ENCODE measurements at regions not wholly inside any gene's neighbourhood (a gene's known extent, or its start where the extent isn't known, plus 50 kb on each side); places are given as distances from the start of the nearest gene placed in this dataset.
"Not testable (repeated sequence)": the region's sequence is repeated elsewhere in the genome, so short reads cannot be mapped to it uniquely, and the experiment has no call there.

DNA sequence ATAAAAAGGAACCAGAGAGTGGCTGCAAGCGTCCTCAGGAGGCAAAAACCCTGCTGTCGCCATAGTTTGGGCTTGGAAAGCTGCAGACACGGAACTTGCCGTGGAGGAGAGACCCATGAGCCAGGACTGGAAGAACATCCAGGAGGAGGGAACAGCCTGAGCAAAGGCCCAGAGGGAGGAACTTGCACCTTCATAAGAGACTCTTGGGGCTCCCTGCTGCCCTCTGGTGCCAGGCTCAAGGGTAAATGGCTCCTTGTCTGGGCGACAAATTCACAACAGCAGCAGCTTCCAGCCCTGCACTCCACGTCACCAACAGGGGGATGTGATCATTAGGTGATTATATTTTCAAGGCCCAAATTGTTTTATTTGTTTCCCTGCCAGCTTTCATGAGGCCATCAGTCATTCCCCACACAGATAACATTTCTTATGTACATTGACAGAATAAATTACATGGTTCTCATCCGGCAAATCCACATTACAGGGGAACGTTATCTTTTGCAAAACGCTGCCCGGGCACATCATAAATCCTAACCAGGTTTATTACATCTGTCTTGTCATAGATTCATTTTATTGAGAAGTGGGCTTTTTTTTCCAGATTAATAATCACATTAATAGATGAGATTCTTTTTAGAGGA lies 143.0 kb upstream of the GRIK3 start:
- TF ChIP-seq, protein P1, sequence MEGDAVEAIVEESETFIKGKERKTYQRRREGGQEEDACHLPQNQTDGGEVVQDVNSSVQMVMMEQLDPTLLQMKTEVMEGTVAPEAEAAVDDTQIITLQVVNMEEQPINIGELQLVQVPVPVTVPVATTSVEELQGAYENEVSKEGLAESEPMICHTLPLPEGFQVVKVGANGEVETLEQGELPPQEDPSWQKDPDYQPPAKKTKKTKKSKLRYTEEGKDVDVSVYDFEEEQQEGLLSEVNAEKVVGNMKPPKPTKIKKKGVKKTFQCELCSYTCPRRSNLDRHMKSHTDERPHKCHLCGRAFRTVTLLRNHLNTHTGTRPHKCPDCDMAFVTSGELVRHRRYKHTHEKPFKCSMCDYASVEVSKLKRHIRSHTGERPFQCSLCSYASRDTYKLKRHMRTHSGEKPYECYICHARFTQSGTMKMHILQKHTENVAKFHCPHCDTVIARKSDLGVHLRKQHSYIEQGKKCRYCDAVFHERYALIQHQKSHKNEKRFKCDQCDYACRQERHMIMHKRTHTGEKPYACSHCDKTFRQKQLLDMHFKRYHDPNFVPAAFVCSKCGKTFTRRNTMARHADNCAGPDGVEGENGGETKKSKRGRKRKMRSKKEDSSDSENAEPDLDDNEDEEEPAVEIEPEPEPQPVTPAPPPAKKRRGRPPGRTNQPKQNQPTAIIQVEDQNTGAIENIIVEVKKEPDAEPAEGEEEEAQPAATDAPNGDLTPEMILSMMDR (conservative IDR thresholded peaks at IDR 0.05; ENCODE audit: low read depth, low read length) = peak; percentile 35
- no peak for DNase-seq (ENCODE audit: low read depth)
- no peak overlapping the region for H3K4me3 ChIP-seq (ENCODE audit: low read length)

DNA sequence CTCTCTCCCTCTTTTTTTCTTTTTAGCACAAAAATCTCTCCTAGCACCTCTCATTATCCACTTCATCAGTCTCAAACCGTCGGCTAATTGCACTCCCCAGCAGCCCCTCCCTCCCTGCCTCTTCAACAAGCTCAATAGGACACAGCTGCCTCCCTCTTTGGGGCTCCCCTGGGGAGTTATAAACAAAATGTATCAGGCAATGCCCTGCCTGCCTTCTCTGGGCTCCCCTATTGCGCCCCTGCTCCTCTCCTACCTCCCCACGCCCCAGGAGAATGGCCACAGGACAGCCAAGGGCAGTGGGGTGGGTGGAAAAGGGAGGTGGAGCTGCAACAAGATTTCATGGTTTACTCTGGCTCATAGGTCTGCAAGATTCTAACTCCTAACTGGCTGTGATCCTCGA lies 147.1 kb upstream of the GRIK3 start:
- no peak overlapping the region for H3K4me3 ChIP-seq (ENCODE audit: low read length)
- DNase-seq (ENCODE audit: low read depth) = no peak
- TF ChIP-seq, protein P1 (conservative IDR thresholded peaks at IDR 0.05; ENCODE audit: low read depth, low read length) = no peak

DNA sequence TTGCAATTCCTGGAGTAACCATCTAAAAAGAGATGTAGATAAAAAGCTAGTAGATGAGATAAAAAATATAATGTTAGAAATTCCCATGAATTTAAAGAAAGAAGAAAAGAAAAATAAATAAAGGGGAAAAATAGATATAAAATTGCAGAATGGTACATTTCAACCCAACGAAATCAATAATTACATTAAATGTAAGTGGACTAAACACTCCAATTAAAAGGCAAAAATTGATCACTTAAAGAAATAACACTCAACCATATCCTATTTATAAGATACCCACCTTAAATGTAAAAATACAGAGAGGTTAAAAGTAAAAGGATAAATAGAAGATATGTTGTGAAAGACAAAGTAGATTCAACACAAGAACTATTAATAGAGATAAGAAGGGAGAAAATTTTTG lies 150.5 kb upstream of the GRIK3 start:
- no peak overlapping the region for H3K4me3 ChIP-seq (ENCODE audit: low read length)
- TF ChIP-seq, protein P1 (conservative IDR thresholded peaks at IDR 0.05; ENCODE audit: low read depth, low read length) = no peak
- DNase-seq (ENCODE audit: low read depth) = no peak

DNA sequence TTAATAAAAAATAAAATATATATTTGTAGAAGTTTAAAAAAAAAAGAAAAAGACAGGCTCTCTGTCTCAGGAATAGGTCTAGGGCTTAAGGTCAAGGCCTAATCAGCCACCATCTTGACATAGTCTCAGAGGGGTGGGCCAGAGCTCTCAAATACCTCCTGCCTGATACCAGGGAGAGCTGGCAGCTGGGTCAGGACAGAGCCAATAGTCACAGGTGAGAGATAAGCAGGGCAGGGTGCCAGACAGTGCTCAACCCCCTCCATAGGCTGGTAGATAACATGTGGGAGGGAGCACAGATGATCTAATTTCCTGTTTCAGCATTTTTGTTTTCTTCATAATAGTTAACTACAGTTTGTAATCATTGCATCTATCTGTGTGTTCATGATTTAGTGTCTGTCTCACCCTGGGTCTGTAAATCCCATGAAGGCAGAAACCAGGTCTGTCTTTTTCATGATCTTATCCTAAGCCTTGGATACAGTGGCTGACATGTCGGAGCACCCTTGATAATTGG lies 152.0 kb upstream of the GRIK3 start:
- TF ChIP-seq, protein P1 (conservative IDR thresholded peaks at IDR 0.05; ENCODE audit: low read depth, low read length) = no peak
- DNase-seq (ENCODE audit: low read depth) = no peak
- H3K4me3 ChIP-seq (ENCODE audit: low read length) = no peak overlapping the region

DNA sequence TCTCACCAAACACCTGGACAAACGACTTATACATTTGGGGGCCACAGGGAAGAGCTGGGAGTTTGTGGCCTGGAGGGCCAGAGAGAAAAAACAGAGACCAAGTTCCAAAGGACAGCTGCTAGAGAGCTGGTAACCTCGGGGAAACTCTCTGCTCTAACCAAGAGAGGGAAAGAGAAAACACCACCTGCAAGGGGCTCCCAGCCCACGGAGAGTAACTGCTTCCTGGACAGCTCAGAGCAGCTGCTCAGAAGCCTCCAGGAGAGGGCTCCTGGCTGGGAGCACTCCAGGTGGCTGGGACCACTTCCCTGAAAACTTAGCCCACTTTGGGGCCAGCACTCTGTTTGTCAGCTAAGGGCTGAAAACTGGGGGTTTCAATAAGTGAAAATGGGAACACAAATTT lies 154.8 kb upstream of the GRIK3 start:
- no peak for DNase-seq (ENCODE audit: low read depth)
- TF ChIP-seq, protein P1 (conservative IDR thresholded peaks at IDR 0.05; ENCODE audit: low read depth, low read length) = no peak
- no peak overlapping the region for H3K4me3 ChIP-seq (ENCODE audit: low read length)

DNA sequence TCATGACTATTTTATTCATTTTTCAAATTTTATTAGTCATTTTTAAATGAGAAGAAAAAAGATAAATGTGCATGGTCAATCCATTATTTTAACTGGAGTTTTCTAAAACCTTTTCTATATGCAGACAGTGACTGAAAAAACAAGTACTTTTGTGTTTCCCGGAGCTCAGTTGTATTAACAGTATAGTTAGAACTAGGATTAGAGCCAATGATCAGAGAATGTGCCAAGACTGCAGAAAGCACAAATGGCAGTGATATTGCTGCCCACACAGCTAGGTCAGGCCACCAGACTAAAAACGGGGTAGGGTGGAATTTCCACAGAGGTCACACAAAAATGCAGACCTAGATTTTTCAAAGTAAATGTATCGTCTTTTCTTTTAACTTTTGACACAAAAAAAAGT lies 163.1 kb upstream of the GRIK3 start:
- H3K4me3 ChIP-seq (ENCODE audit: low read length) = no peak overlapping the region
- no peak for DNase-seq (ENCODE audit: low read depth)
- TF ChIP-seq, protein P1 (conservative IDR thresholded peaks at IDR 0.05; ENCODE audit: low read depth, low read length) = no peak

DNA sequence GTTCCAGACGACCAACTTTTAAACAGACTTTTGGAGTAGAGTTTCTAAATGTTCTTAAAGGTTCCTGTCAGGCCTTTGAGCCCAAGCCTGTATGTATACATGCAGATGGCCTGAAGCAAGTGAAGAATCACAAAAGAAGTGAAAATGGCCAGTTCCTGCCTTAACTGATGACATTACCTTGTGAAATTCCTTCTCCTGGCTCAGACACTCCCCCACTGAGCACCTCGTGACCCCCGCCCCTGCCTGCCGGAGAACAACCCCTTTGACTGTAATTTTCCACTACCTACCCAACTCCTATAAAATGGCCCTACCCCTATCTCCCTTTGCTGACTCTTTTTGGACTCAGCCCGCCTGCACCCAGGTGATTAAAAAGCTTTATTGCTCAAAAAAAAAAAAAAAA lies 180.0 kb upstream of the GRIK3 start:
- not testable (repeated sequence) for H3K4me3 ChIP-seq (ENCODE audit: low read length); DNase-seq (ENCODE audit: low read depth)

Measured in retinal pigment epithelial cell (primary cell).